ENCODE measurements at regions not wholly inside any gene's neighbourhood (a gene's known extent, or its start where the extent isn't known, plus 50 kb on each side); places are given as distances from the start of the nearest gene placed in this dataset.

- no peaks in the 10 kb centered on the region for H3K9me3 ChIP-seq (replicated peaks; ENCODE audit: control insufficient read depth, insufficient read depth, low read depth, low read length)
- TF ChIP-seq ZNF124 (CRISPR knock-in tag; IDR thresholded peaks at IDR 0.05) (no peak), TEAD1 (CRISPR knock-in tag; IDR thresholded peaks at IDR 0.05) (no peak), CBX1 (IDR thresholded peaks at IDR 0.05; ENCODE audit: low read depth) (no peak)
- POLR2A ChIA-PET = no interaction called here
- WGBS (ENCODE audit: insufficient coverage, low coverage, missing lambda C conversion rate) = 0% methylated on average over 3 of the region's 3 CpGs
- no peak overlapping the region for H3K4me3 ChIP-seq
- H3K27me3 ChIP-seq (ENCODE audit: control insufficient read depth in 2 of 2, insufficient read depth in 2 of 2, low read length in 2 of 2) = no peaks in the 10 kb centered on the region
- H3K79me2 ChIP-seq (ENCODE audit: control insufficient read depth, insufficient read depth, low read length) = no peaks in the 10 kb centered on the region
- no peaks in the 10 kb centered on the region for H3K4me1 ChIP-seq (replicated peaks in 1 of 2; ENCODE audit: control insufficient read depth in 2 of 2, insufficient read depth in 2 of 2, low read length in 2 of 2)
- H3K9ac ChIP-seq (ENCODE audit: insufficient read depth in 1 of 2, low read depth in 2 of 2, low read length in 2 of 2) = no peak overlapping the region
- in situ Hi-C loops (cut with MboI) = no loop called here
- intact Hi-C loops (cut with micrococcal nuclease) = no loop called here
- no TSS peak for BruUV-seq (replicated peaks)
- H4K20me1 ChIP-seq (replicated peaks; ENCODE audit: control insufficient read depth, insufficient read depth, low read length) = no peaks in the 10 kb centered on the region
- H2AFZ ChIP-seq (ENCODE audit: low read depth, low read length) = no peak overlapping the region
- H3K9me1 ChIP-seq (ENCODE audit: control insufficient read depth, insufficient read depth, low read length) = no peaks in the 10 kb centered on the region
- CTCF ChIA-PET (ENCODE audit: low intra/inter-chr PET ratio) = no interaction called here
- H3K27ac ChIP-seq (ENCODE audit: extremely low read depth, low read depth, low read length) = no peak overlapping the region
- FAIRE-seq = peak; percentile 63
- DNase-seq (ENCODE audit: extremely low read depth in 1 of 4, low spot score in 3 of 4) = no peak
- ATAC-seq = no peak
- H3K4me2 ChIP-seq (ENCODE audit: insufficient read depth, low read length) = no peak overlapping the region
- H3K36me3 ChIP-seq (ENCODE audit: control insufficient read depth, insufficient read depth, low read length) = no peaks in the 10 kb centered on the region
These were observed 370.5 kb downstream of the MDFIC start for GRCh38 chr7:115292381-115292780.

GRCh38 chr7:115289971-115290370, 368.1 kb downstream of the MDFIC start:
- Histone ChIP-seq H3K9me1 (ENCODE audit: control insufficient read depth, insufficient read depth, low read length) (no peaks in the 10 kb centered on the region), H4K20me1 (replicated peaks; ENCODE audit: control insufficient read depth, insufficient read depth, low read length) (no peaks in the 10 kb centered on the region), H3K4me3 (no peak overlapping the region), H3K79me2 (ENCODE audit: control insufficient read depth, insufficient read depth, low read length) (no peaks in the 10 kb centered on the region), H3K36me3 (ENCODE audit: control insufficient read depth, insufficient read depth, low read length) (no peaks in the 10 kb centered on the region), H3K27ac (ENCODE audit: extremely low read depth, low read depth, low read length) (no peak overlapping the region), H3K9me3 (replicated peaks; ENCODE audit: control insufficient read depth, insufficient read depth, low read depth, low read length) (no peaks in the 10 kb centered on the region), H2AFZ (ENCODE audit: low read depth, low read length) (no peak overlapping the region), H3K27me3 (ENCODE audit: control insufficient read depth in 2 of 2, insufficient read depth in 2 of 2, low read length in 2 of 2) (no peaks in the 10 kb centered on the region), H3K4me2 (ENCODE audit: insufficient read depth, low read length) (no peak overlapping the region), H3K9ac (ENCODE audit: insufficient read depth in 1 of 2, low read depth in 2 of 2, low read length in 2 of 2) (no peak overlapping the region), H3K4me1 (replicated peaks in 1 of 2; ENCODE audit: control insufficient read depth in 2 of 2, insufficient read depth in 2 of 2, low read length in 2 of 2) (no peaks in the 10 kb centered on the region)
- no peak for ATAC-seq
- BruUV-seq (replicated peaks) = no TSS peak
- FAIRE-seq = no peak
- intact Hi-C loops (cut with micrococcal nuclease) (no loop called here), in situ Hi-C loops (cut with MboI) (no loop called here)
- CTCF ChIA-PET (ENCODE audit: low intra/inter-chr PET ratio) = no interaction called here
- 0% methylated on average over 2 of the region's 2 CpGs for WGBS (ENCODE audit: insufficient coverage, low coverage, missing lambda C conversion rate)
- TF ChIP-seq CSDE1 (IDR thresholded peaks at IDR 0.05) (no peak), POLR3G (IDR thresholded peaks at IDR 0.05; ENCODE audit: extremely low read depth, insufficient read length, insufficient replicate concordance) (no peak)
- POLR2A ChIA-PET = no interaction called here
- no peak for DNase-seq (ENCODE audit: extremely low read depth in 1 of 4, low spot score in 3 of 4)
